ENCODE measurements at regions not wholly inside any gene's neighbourhood (a gene's known extent, or its start where the extent isn't known, plus 50 kb on each side); places are given as distances from the start of the nearest gene placed in this dataset.

DNA sequence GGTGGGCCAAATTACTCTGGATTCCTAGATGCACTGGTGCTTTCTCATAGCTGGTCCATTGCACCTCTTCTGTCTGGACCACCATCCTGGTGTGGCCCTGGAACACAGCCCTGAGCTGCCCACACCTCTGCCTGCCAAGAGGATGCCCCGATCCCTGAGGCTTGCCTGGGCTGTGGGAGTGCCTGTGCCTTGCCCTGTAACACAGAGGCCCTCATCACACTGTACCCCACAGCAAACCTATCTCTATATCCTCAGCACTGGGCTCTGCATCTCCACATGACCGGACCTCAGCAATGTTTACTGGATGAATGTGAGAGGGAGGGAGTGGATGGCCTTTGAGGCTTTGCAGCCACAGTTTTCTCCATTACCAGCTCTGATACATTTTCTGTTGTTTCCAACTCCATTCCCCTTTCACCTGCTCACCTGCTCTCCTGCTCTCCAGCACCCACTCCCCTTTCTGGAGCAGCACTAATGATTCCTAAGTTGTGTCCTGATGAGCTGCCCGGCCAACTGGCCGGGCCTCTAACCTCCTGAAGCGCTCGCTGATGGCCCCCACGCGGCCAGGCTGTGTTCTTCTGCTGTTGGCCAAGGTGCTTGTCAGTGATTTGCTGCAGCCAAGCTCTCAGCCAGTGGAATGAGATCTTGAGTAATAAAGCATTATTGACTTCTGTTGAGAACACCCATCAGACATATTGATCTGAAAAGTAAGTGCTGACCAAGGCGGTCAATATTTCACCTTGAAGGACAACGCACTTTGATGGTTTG lies 232.6 kb downstream of the TEX29 start:
- no peak for TF ChIP-seq CTCF (IDR thresholded peaks at IDR 0.05; ENCODE audit: control extremely low read depth, extremely low read depth)
- no peak overlapping the region for H3K9ac ChIP-seq (ENCODE audit: insufficient read depth in 1 of 2, low read length in 2 of 2)
- DNase-seq (no peak), ATAC-seq (ENCODE audit: insufficient read depth, low FRiP score) (no peak)
- H3K4me1 ChIP-seq (ENCODE audit: control insufficient read depth in 5 of 5, insufficient read depth in 5 of 5, low read length in 5 of 5) = no peaks in the 10 kb centered on the region
- H3K27me3 ChIP-seq (ENCODE audit: control insufficient read depth in 3 of 3, insufficient read depth in 3 of 3, low read length in 2 of 3) = no peaks in the 10 kb centered on the region
- 90 to 93% methylated on average over 10 of the region's 10 CpGs for WGBS, 2 donors
- no peaks in the 10 kb centered on the region for H3K36me3 ChIP-seq (ENCODE audit: control insufficient read depth in 4 of 4, insufficient read depth in 4 of 4, low read length in 4 of 4)
- no peak overlapping the region for H3K4me3 ChIP-seq
- no peak overlapping the region for H3K27ac ChIP-seq (ENCODE audit: low read depth in 1 of 2, low read length in 1 of 2)
- peaks cover 0 to 4% (median 0%) of the 10 kb centered on the region in 4 donors for H3K9me3 ChIP-seq (ENCODE audit: control insufficient read depth in 4 of 4, insufficient read depth in 3 of 4, low read length in 3 of 4)

DNA sequence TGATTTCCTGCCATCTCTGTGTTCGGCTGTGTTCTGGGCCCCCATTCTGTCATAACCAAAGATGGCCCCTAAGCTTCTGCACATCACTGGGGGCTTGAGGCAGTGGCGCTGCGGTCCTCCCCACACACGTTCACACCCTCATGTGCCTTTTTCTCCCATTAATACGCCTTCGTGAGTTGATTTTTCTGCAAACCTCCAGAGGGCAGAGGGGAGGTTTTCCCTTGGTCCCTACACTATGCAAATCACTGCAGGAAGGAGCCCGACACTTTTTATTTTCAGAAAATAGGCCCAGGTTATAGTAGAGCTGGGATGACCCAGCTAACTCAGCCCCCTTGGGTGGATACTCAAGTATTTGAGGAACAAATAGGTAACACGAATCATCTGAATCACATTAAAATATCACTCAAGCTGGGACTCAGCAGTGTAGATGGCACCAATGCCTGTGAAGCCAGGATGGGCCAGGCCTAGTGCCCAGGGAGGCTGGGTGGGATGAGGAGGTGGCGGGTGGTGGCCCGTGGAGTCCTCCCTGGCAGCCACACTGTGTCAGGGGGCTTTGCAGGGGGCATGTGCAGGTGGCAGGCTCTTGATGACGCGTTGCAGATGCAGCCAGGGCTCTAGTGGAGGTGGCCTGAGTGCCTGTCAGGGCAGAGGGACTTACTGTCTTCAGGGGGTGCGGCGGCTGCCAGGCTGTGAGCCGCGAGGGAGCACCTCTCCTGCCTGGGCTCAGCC lies 234.3 kb downstream of the TEX29 start:
- no peaks in the 10 kb centered on the region for H3K36me3 ChIP-seq (ENCODE audit: control insufficient read depth in 4 of 4, insufficient read depth in 4 of 4, low read length in 4 of 4)
- H3K9me3 ChIP-seq (ENCODE audit: control insufficient read depth in 4 of 4, insufficient read depth in 3 of 4, low read length in 3 of 4) = no peaks in the 10 kb centered on the region
- no peak for TF ChIP-seq CTCF (IDR thresholded peaks at IDR 0.05; ENCODE audit: control extremely low read depth, extremely low read depth)
- no peaks in the 10 kb centered on the region for H3K4me1 ChIP-seq (ENCODE audit: control insufficient read depth in 5 of 5, insufficient read depth in 5 of 5, low read length in 5 of 5)
- H3K9ac ChIP-seq (ENCODE audit: insufficient read depth in 1 of 2, low read length in 2 of 2) = no peak overlapping the region
- whole genome bisulfite sequencing, 2 donors = 88 to 95% methylated on average over 16 of the region's 16 CpGs
- no peaks in the 10 kb centered on the region for H3K27me3 ChIP-seq (ENCODE audit: control insufficient read depth in 3 of 3, insufficient read depth in 3 of 3, low read length in 2 of 3)
- H3K4me3 ChIP-seq = no peak overlapping the region
- no peak overlapping the region for H3K27ac ChIP-seq (ENCODE audit: low read depth in 1 of 2, low read length in 1 of 2)
- ATAC-seq (ENCODE audit: insufficient read depth, low FRiP score) = no peak
- no peak for DNase-seq

- ATAC-seq (ENCODE audit: insufficient read depth, low FRiP score) (no peak), DNase-seq (no peak)
- Histone ChIP-seq H3K27me3 (ENCODE audit: control insufficient read depth in 3 of 3, insufficient read depth in 3 of 3, low read length in 2 of 3) (no peaks in the 10 kb centered on the region), H3K36me3 (ENCODE audit: control insufficient read depth in 4 of 4, insufficient read depth in 4 of 4, low read length in 4 of 4) (no peaks in the 10 kb centered on the region), H3K9me3 (ENCODE audit: control insufficient read depth in 4 of 4, insufficient read depth in 3 of 4, low read length in 3 of 4) (no peaks in the 10 kb centered on the region), H3K27ac (ENCODE audit: low read depth in 1 of 2, low read length in 1 of 2) (no peak overlapping the region), H3K9ac (ENCODE audit: insufficient read depth in 1 of 2, low read length in 2 of 2) (no peak overlapping the region), H3K4me1 (ENCODE audit: control insufficient read depth in 5 of 5, insufficient read depth in 5 of 5, low read length in 5 of 5) (no peaks in the 10 kb centered on the region), H3K4me3 (no peak overlapping the region)
- WGBS, 2 donors = 76 to 83% methylated on average over 10 of the region's 10 CpGs
- TF ChIP-seq CTCF (IDR thresholded peaks at IDR 0.05; ENCODE audit: control extremely low read depth, extremely low read depth) = no peak
Observed at GRCh38 chr13:111555268-111555808, 234.9 kb downstream of the TEX29 start.
